Kidney (tissue), 13 donors: ENCODE measurements at regions not wholly inside any gene's neighbourhood (a gene's known extent, or its start where the extent isn't known, plus 50 kb on each side); places are given as distances from the start of the nearest gene placed in this dataset.

ENCODE experiments used
- DNase-seq, 5 donors: peaks; one replicate each; pipeline ENCODE4 v3.0.0-alpha.2; 2013 to 2020
- FAIRE-seq: peaks from 2 replicates; lab custom pipeline; 2012; peaks lifted over from hg19 to GRCh38; lab: Jason Lieb, UNC
- H3K27ac ChIP-seq, 2 donors: one replicate each; pipeline ENCODE4 v1.7.0; 2013; ENCODE audit warnings: low read depth in 2 of 2, low read length in 2 of 2, inconsistent platforms in 1 of 2
- H3K27me3 ChIP-seq: one replicate; pipeline ENCODE4 v1.7.1; 2013; ENCODE audit warnings: low read length, inconsistent platforms; ENCODE audit not compliant: control insufficient read depth, insufficient read depth
- H3K36me3 ChIP-seq, 3 donors: one replicate each; pipeline versions ENCODE4 v1.7.0 to v1.7.1; 2013; ENCODE audit warnings: low read length in 3 of 3, control low read depth in 1 of 3, inconsistent platforms in 1 of 3; ENCODE audit not compliant: insufficient read depth in 3 of 3, control insufficient read depth in 2 of 3
- H3K4me1 ChIP-seq, 3 donors: one replicate each; pipeline versions ENCODE4 v1.7.0 to v1.7.1; 2013; ENCODE audit warnings: low read length in 3 of 3, inconsistent platforms in 1 of 3, low read depth in 1 of 3; ENCODE audit not compliant: control insufficient read depth in 2 of 3, insufficient read depth in 2 of 3
- H3K4me3 ChIP-seq, 3 donors: one replicate each; pipeline versions ENCODE4 v1.7.0 to v1.8.1; 2013; ENCODE audit warnings: low read length in 3 of 3, control low read depth in 1 of 3, inconsistent platforms in 1 of 3
- H3K9ac ChIP-seq, 3 donors: one replicate each; pipeline versions ENCODE4 v1.7.0 to v1.7.1; 2013; ENCODE audit warnings: low read length in 3 of 3, control low read depth in 1 of 3, inconsistent platforms in 1 of 3
- H3K9me3 ChIP-seq, 3 donors: one replicate each; pipeline versions ENCODE4 v1.7.0 to v1.7.1; 2013; ENCODE audit warnings: low read length in 3 of 3, control low read depth in 1 of 3, inconsistent platforms in 1 of 3; ENCODE audit not compliant: control insufficient read depth in 2 of 3, insufficient read depth in 1 of 3
- CTCF ChIP-seq: IDR thresholded peaks from 3 replicates; pipeline ENCODE4 v1.5.1; 2012; ENCODE audit warnings: mild to moderate bottlenecking, moderate library complexity, borderline replicate concordance; ENCODE audit not compliant: insufficient read depth; ENCODE audit errors: extremely low read depth
- intact Hi-C: fragments of 100-400 bp; cut with DNase I; formaldehyde crosslinking; loops from one replicate; pipeline ENCODE4 v1.11.1; 2022
- donor health status: control.
- donor health status: control.
- donor health status: control.
- donor health status: control.
- donor health status: control.
- donor health status: DM: yes; HTN: yes; CAD: no.
- donor health status: Normal renal cell carcinoma (clear cell type).

- H3K4me3 ChIP-seq = no peak overlapping the region
- no peak for FAIRE-seq
Observed at GRCh38 chr18:45276878-45277277, 338.4 kb upstream of the SLC14A2 start.

GRCh38 chr18:45277908-45278307 is 337.4 kb upstream of the SLC14A2 start:
- Histone ChIP-seq H3K36me3 (no peaks in the 10 kb centered on the region), H3K27me3 (no peaks in the 10 kb centered on the region), H3K27ac (no peak overlapping the region), H3K4me3 (no peak overlapping the region), H3K9ac (no peak overlapping the region), H3K9me3 (no peaks in the 10 kb centered on the region), H3K4me1 (no peaks in the 10 kb centered on the region)
- FAIRE-seq = no peak
- no peak for DNase-seq
- intact Hi-C loops = no loop called here
- TF ChIP-seq CTCF = no peak

More at GRCh38 chr18:45276878-45277277, 338.4 kb upstream of the SLC14A2 start:
- DNase-seq = no peak
- intact Hi-C loops = no loop called here
- Histone ChIP-seq H3K9me3 (peaks cover 0 to 2% (median 0%) of the 10 kb centered on the region in 3 donors), H3K4me1 (no peaks in the 10 kb centered on the region), H3K27me3 (no peaks in the 10 kb centered on the region), H3K9ac (no peak overlapping the region), H3K27ac (no peak overlapping the region), H3K36me3 (no peaks in the 10 kb centered on the region)
- TF ChIP-seq CTCF = no peak

- H3K27me3 ChIP-seq = no peaks in the 10 kb centered on the region
- intact Hi-C loops = no loop called here
- no peak overlapping the region for H3K27ac ChIP-seq
- no peaks in the 10 kb centered on the region for H3K36me3 ChIP-seq
- H3K9ac ChIP-seq = no peak overlapping the region
- no peak for FAIRE-seq
- H3K4me1 ChIP-seq = no peaks in the 10 kb centered on the region
- H3K9me3 ChIP-seq = no peaks in the 10 kb centered on the region
- H3K4me3 ChIP-seq = no peak overlapping the region
- no peak for TF ChIP-seq CTCF
- no peak for DNase-seq
Observed at GRCh38 chr18:45280481-45281276, 334.6 kb upstream of the SLC14A2 start.
